ENCODE measurements at regions not wholly inside any gene's neighbourhood (a gene's known extent, or its start where the extent isn't known, plus 50 kb on each side); places are given as distances from the start of the nearest gene placed in this dataset.
"Not testable (repeated sequence)": the region's sequence is repeated elsewhere in the genome, so short reads cannot be mapped to it uniquely, and the experiment has no call there.

- no peak overlapping the region for H3K4me3 ChIP-seq (ENCODE audit: severe bottlenecking)
- ATAC-seq (ENCODE audit: low read depth) (no peak), DNase-seq (ENCODE audit: low spot score) (no peak)
- TF ChIP-seq CTCF (IDR thresholded peaks at IDR 0.05; ENCODE audit: poor library complexity, severe bottlenecking): no peak
- H3K4me1 ChIP-seq (ENCODE audit: insufficient read depth, poor library complexity, severe bottlenecking): no peaks in the 10 kb centered on the region
- no peak overlapping the region for H3K27ac ChIP-seq (ENCODE audit: poor library complexity, severe bottlenecking)
- H3K27me3 ChIP-seq (ENCODE audit: insufficient read depth, poor library complexity, severe bottlenecking): no peaks in the 10 kb centered on the region
- no peaks in the 10 kb centered on the region for H3K9me3 ChIP-seq (ENCODE audit: severe bottlenecking)
- H3K36me3 ChIP-seq (ENCODE audit: low read depth): no peaks in the 10 kb centered on the region
Observed at GRCh38 chr6:12635375-12635774, 81.2 kb upstream of the PHACTR1 start.

GRCh38 chr6:12635813-12636212, 80.8 kb upstream of the PHACTR1 start:
- no peak for ATAC-seq (ENCODE audit: low read depth)
- Histone ChIP-seq H3K27ac (ENCODE audit: poor library complexity, severe bottlenecking) (no peak overlapping the region), H3K27me3 (ENCODE audit: insufficient read depth, poor library complexity, severe bottlenecking) (no peaks in the 10 kb centered on the region), H3K4me3 (ENCODE audit: severe bottlenecking) (no peak overlapping the region), H3K4me1 (ENCODE audit: insufficient read depth, poor library complexity, severe bottlenecking) (no peaks in the 10 kb centered on the region), H3K9me3 (ENCODE audit: severe bottlenecking) (peaks cover 2% of the 10 kb centered on the region), H3K36me3 (ENCODE audit: low read depth) (no peaks in the 10 kb centered on the region)
- no peak for TF ChIP-seq CTCF (IDR thresholded peaks at IDR 0.05; ENCODE audit: poor library complexity, severe bottlenecking)
- DNase-seq (ENCODE audit: low spot score): no peak

GRCh38 chr6:12636336-12636735, 80.2 kb upstream of the PHACTR1 start:
- peak; percentile 10 for TF ChIP-seq CTCF (IDR thresholded peaks at IDR 0.05; ENCODE audit: poor library complexity, severe bottlenecking)
- no peak overlapping the region for H3K27ac ChIP-seq (ENCODE audit: poor library complexity, severe bottlenecking)
- H3K36me3 ChIP-seq (ENCODE audit: low read depth): no peaks in the 10 kb centered on the region
- H3K9me3 ChIP-seq (ENCODE audit: severe bottlenecking): peaks cover 3% of the 10 kb centered on the region
- H3K4me3 ChIP-seq (ENCODE audit: severe bottlenecking): no peak overlapping the region
- ATAC-seq (ENCODE audit: low read depth) (no peak), DNase-seq (ENCODE audit: low spot score) (no peak)
- no peaks in the 10 kb centered on the region for H3K27me3 ChIP-seq (ENCODE audit: insufficient read depth, poor library complexity, severe bottlenecking)
- H3K4me1 ChIP-seq (ENCODE audit: insufficient read depth, poor library complexity, severe bottlenecking): no peaks in the 10 kb centered on the region

GRCh38 chr6:12637960-12638641, 78.5 kb upstream of the PHACTR1 start:
- peak; percentile 82 for TF ChIP-seq CTCF (IDR thresholded peaks at IDR 0.05; ENCODE audit: poor library complexity, severe bottlenecking)
- ATAC-seq (ENCODE audit: low read depth) (peak; percentile 72), DNase-seq (ENCODE audit: low spot score) (no peak)
- Histone ChIP-seq H3K9me3 (ENCODE audit: severe bottlenecking) (peaks cover 3% of the 10 kb centered on the region), H3K4me3 (ENCODE audit: severe bottlenecking) (no peak overlapping the region), H3K4me1 (ENCODE audit: insufficient read depth, poor library complexity, severe bottlenecking) (no peaks in the 10 kb centered on the region), H3K36me3 (ENCODE audit: low read depth) (no peaks in the 10 kb centered on the region), H3K27ac (ENCODE audit: poor library complexity, severe bottlenecking) (no peak overlapping the region), H3K27me3 (ENCODE audit: insufficient read depth, poor library complexity, severe bottlenecking) (no peaks in the 10 kb centered on the region)

- Histone ChIP-seq H3K9me3 (ENCODE audit: severe bottlenecking) (peaks cover 3% of the 10 kb centered on the region), H3K4me3 (ENCODE audit: severe bottlenecking) (no peak overlapping the region), H3K4me1 (ENCODE audit: insufficient read depth, poor library complexity, severe bottlenecking) (no peaks in the 10 kb centered on the region), H3K27ac (ENCODE audit: poor library complexity, severe bottlenecking) (no peak overlapping the region), H3K36me3 (ENCODE audit: low read depth) (no peaks in the 10 kb centered on the region), H3K27me3 (ENCODE audit: insufficient read depth, poor library complexity, severe bottlenecking) (no peaks in the 10 kb centered on the region)
- DNase-seq (ENCODE audit: low spot score) (no peak), ATAC-seq (ENCODE audit: low read depth) (no peak)
- TF ChIP-seq CTCF (IDR thresholded peaks at IDR 0.05; ENCODE audit: poor library complexity, severe bottlenecking): no peak
Observed at GRCh38 chr6:12640438-12640837, 76.1 kb upstream of the PHACTR1 start.

- not testable (repeated sequence) for H3K4me1 ChIP-seq (ENCODE audit: insufficient read depth, poor library complexity, severe bottlenecking); H3K4me3 ChIP-seq (ENCODE audit: severe bottlenecking); H3K9me3 ChIP-seq (ENCODE audit: severe bottlenecking); H3K36me3 ChIP-seq (ENCODE audit: low read depth); DNase-seq (ENCODE audit: low spot score); ATAC-seq (ENCODE audit: low read depth); H3K27ac ChIP-seq (ENCODE audit: poor library complexity, severe bottlenecking); H3K27me3 ChIP-seq (ENCODE audit: insufficient read depth, poor library complexity, severe bottlenecking)
Observed at GRCh38 chr6:12641785-12642184, 74.8 kb upstream of the PHACTR1 start.
